ENCODE measurements at regions not wholly inside any gene's neighbourhood (a gene's known extent, or its start where the extent isn't known, plus 50 kb on each side); places are given as distances from the start of the nearest gene placed in this dataset.

DNA sequence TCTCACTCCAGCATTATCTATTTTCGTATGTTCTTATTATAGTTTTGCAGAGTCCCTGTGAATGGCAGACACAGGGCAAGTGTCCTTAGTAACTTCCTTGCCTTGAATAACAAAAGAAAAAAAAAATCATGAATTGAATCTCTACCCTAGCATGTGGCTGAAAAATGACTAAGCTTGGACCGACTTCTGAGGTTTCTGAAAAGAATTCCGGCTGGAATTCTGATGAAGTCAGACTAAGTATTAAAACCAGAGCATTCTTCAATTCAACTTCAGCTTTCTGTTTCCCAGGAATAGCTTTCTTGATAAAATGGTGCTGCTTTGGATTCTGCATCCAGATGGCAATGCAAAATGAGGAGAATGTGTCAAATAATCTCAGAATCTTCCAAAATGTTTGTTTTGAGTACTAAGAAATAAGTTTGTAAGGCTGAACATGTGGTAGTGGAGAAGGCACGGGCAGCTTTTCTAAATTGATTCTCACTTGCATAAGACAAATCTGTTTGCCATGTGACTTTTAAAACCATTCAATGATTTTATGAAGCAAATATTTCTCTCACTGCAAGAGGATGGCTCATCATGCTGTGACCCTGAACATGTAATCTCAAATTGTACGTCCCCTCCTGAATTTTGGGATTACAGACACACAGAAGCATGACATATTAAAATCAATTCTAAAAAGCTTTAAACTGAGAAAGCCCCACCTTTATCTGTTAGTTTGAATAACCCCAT is 1462.8 kb upstream of the LRRTM1 start:
- TF ChIP-seq HCFC1 (IDR thresholded peaks at IDR 0.05; ENCODE audit: low read length), result no peak
- no peak for TF ChIP-seq POLR2A (IDR thresholded peaks at IDR 0.05; ENCODE audit: low read depth, low read length)
- TF ChIP-seq, protein P1, sequence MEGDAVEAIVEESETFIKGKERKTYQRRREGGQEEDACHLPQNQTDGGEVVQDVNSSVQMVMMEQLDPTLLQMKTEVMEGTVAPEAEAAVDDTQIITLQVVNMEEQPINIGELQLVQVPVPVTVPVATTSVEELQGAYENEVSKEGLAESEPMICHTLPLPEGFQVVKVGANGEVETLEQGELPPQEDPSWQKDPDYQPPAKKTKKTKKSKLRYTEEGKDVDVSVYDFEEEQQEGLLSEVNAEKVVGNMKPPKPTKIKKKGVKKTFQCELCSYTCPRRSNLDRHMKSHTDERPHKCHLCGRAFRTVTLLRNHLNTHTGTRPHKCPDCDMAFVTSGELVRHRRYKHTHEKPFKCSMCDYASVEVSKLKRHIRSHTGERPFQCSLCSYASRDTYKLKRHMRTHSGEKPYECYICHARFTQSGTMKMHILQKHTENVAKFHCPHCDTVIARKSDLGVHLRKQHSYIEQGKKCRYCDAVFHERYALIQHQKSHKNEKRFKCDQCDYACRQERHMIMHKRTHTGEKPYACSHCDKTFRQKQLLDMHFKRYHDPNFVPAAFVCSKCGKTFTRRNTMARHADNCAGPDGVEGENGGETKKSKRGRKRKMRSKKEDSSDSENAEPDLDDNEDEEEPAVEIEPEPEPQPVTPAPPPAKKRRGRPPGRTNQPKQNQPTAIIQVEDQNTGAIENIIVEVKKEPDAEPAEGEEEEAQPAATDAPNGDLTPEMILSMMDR (IDR thresholded peaks at IDR 0.05 in 2 of 3, conservative IDR thresholded peaks at IDR 0.05 in 1 of 3; ENCODE audit: control insufficient read depth in 2 of 3, extremely low read depth in 1 of 3, insufficient read depth in 1 of 3, low read depth in 3 of 3, low read length in 3 of 3), result no peak
